ENCODE measurements at regions not wholly inside any gene's neighbourhood (a gene's known extent, or its start where the extent isn't known, plus 50 kb on each side); places are given as distances from the start of the nearest gene placed in this dataset.
"Not testable (repeated sequence)": the region's sequence is repeated elsewhere in the genome, so short reads cannot be mapped to it uniquely, and the experiment has no call there.

- no peak overlapping the region for H3K27ac ChIP-seq (ENCODE audit: low read length)
- H3K4me1 ChIP-seq (ENCODE audit: control insufficient read depth, insufficient read depth, low read length) = no peaks in the 10 kb centered on the region
- DNase-seq = no peak
- H3K27me3 ChIP-seq (ENCODE audit: control insufficient read depth, insufficient read depth, low read length) = no peaks in the 10 kb centered on the region
- no CpG with 5 or more reads among the region's 4 CpGs for WGBS (ENCODE audit: insufficient coverage, low lambda C conversion rate)
- no peak overlapping the region for H3K4me3 ChIP-seq (ENCODE audit: low read length)
- H3K36me3 ChIP-seq (ENCODE audit: control insufficient read depth, insufficient read depth, low read length) = no peaks in the 10 kb centered on the region
- no peaks in the 10 kb centered on the region for H3K9me3 ChIP-seq (ENCODE audit: control insufficient read depth, low read depth, low read length)
Observed at GRCh38 chr2:184041777-184042176, 556.6 kb upstream of the ZNF804A start.

GRCh38 chr2:184047536-184047935 lies 550.8 kb upstream of the ZNF804A start:
- H3K27me3 ChIP-seq (ENCODE audit: control insufficient read depth, insufficient read depth, low read length) = no peaks in the 10 kb centered on the region
- no peak overlapping the region for H3K4me3 ChIP-seq (ENCODE audit: low read length)
- 0% methylated on average over 2 of the region's 3 CpGs for WGBS (ENCODE audit: insufficient coverage, low lambda C conversion rate)
- H3K4me1 ChIP-seq (ENCODE audit: control insufficient read depth, insufficient read depth, low read length) = no peaks in the 10 kb centered on the region
- no peaks in the 10 kb centered on the region for H3K36me3 ChIP-seq (ENCODE audit: control insufficient read depth, insufficient read depth, low read length)
- no peaks in the 10 kb centered on the region for H3K9me3 ChIP-seq (ENCODE audit: control insufficient read depth, low read depth, low read length)
- DNase-seq = no peak
- no peak overlapping the region for H3K27ac ChIP-seq (ENCODE audit: low read length)

- DNase-seq = no peak
- Histone ChIP-seq H3K9me3 (ENCODE audit: control insufficient read depth, low read depth, low read length) (no peaks in the 10 kb centered on the region), H3K36me3 (ENCODE audit: control insufficient read depth, insufficient read depth, low read length) (no peaks in the 10 kb centered on the region), H3K27ac (ENCODE audit: low read length) (no peak overlapping the region), H3K27me3 (ENCODE audit: control insufficient read depth, insufficient read depth, low read length) (no peaks in the 10 kb centered on the region), H3K4me3 (ENCODE audit: low read length) (no peak overlapping the region), H3K4me1 (ENCODE audit: control insufficient read depth, insufficient read depth, low read length) (no peaks in the 10 kb centered on the region)
- no CpG with 5 or more reads among the region's 2 CpGs for WGBS (ENCODE audit: insufficient coverage, low lambda C conversion rate)
Observed at GRCh38 chr2:184049566-184049965, 548.8 kb upstream of the ZNF804A start.

- WGBS (ENCODE audit: insufficient coverage, low lambda C conversion rate) = no CpG with 5 or more reads among the region's 3 CpGs
- H3K27ac ChIP-seq (ENCODE audit: low read length) = no peak overlapping the region
- no peaks in the 10 kb centered on the region for H3K27me3 ChIP-seq (ENCODE audit: control insufficient read depth, insufficient read depth, low read length)
- no peaks in the 10 kb centered on the region for H3K9me3 ChIP-seq (ENCODE audit: control insufficient read depth, low read depth, low read length)
- no peaks in the 10 kb centered on the region for H3K36me3 ChIP-seq (ENCODE audit: control insufficient read depth, insufficient read depth, low read length)
- H3K4me3 ChIP-seq (ENCODE audit: low read length) = no peak overlapping the region
- H3K4me1 ChIP-seq (ENCODE audit: control insufficient read depth, insufficient read depth, low read length) = no peaks in the 10 kb centered on the region
- DNase-seq = peak in 1 of 2 donors; percentile 21
Observed at GRCh38 chr2:184053326-184053725, 545.0 kb upstream of the ZNF804A start.

GRCh38 chr2:184054419-184054818 lies 543.9 kb upstream of the ZNF804A start:
- H3K27ac ChIP-seq (ENCODE audit: low read length); H3K9me3 ChIP-seq (ENCODE audit: control insufficient read depth, low read depth, low read length): not testable (repeated sequence)
- WGBS (ENCODE audit: insufficient coverage, low lambda C conversion rate) = no CpG with 5 or more reads among the region's 1 CpG

GRCh38 chr2:184057910-184058309 lies 540.4 kb upstream of the ZNF804A start:
- Histone ChIP-seq H3K27me3 (ENCODE audit: control insufficient read depth, insufficient read depth, low read length) (no peaks in the 10 kb centered on the region), H3K4me3 (ENCODE audit: low read length) (no peak overlapping the region), H3K9me3 (ENCODE audit: control insufficient read depth, low read depth, low read length) (no peaks in the 10 kb centered on the region), H3K4me1 (ENCODE audit: control insufficient read depth, insufficient read depth, low read length) (no peaks in the 10 kb centered on the region), H3K27ac (ENCODE audit: low read length) (no peak overlapping the region), H3K36me3 (ENCODE audit: control insufficient read depth, insufficient read depth, low read length) (no peaks in the 10 kb centered on the region)
- 50% methylated on average over 1 of the region's 4 CpGs for WGBS (ENCODE audit: insufficient coverage, low lambda C conversion rate)
- no peak for DNase-seq

More at GRCh38 chr2:184054419-184054818, 543.9 kb upstream of the ZNF804A start:
- not testable (repeated sequence) for DNase-seq; H3K27me3 ChIP-seq (ENCODE audit: control insufficient read depth, insufficient read depth, low read length); H3K36me3 ChIP-seq (ENCODE audit: control insufficient read depth, insufficient read depth, low read length); H3K4me1 ChIP-seq (ENCODE audit: control insufficient read depth, insufficient read depth, low read length); H3K4me3 ChIP-seq (ENCODE audit: low read length)

- not testable (repeated sequence) for H3K27me3 ChIP-seq (ENCODE audit: control insufficient read depth, insufficient read depth, low read length); H3K4me3 ChIP-seq (ENCODE audit: low read length); H3K4me1 ChIP-seq (ENCODE audit: control insufficient read depth, insufficient read depth, low read length); H3K27ac ChIP-seq (ENCODE audit: low read length); DNase-seq; H3K9me3 ChIP-seq (ENCODE audit: control insufficient read depth, low read depth, low read length); H3K36me3 ChIP-seq (ENCODE audit: control insufficient read depth, insufficient read depth, low read length)
- WGBS (ENCODE audit: insufficient coverage, low lambda C conversion rate) = no CpG with 5 or more reads among the region's 3 CpGs
Observed at GRCh38 chr2:184060268-184060667, 538.1 kb upstream of the ZNF804A start.

- Histone ChIP-seq H3K4me3 (ENCODE audit: low read length) (no peak overlapping the region), H3K27ac (ENCODE audit: low read length) (no peak overlapping the region), H3K36me3 (ENCODE audit: control insufficient read depth, insufficient read depth, low read length) (no peaks in the 10 kb centered on the region), H3K27me3 (ENCODE audit: control insufficient read depth, insufficient read depth, low read length) (no peaks in the 10 kb centered on the region), H3K9me3 (ENCODE audit: control insufficient read depth, low read depth, low read length) (no peaks in the 10 kb centered on the region), H3K4me1 (ENCODE audit: control insufficient read depth, insufficient read depth, low read length) (no peaks in the 10 kb centered on the region)
- no CpG with 5 or more reads among the region's 3 CpGs for WGBS (ENCODE audit: insufficient coverage, low lambda C conversion rate)
- DNase-seq = no peak
Observed at GRCh38 chr2:184067502-184067901, 530.8 kb upstream of the ZNF804A start.

- WGBS (ENCODE audit: insufficient coverage, low lambda C conversion rate) = 50% methylated on average over 2 of the region's 2 CpGs
- Histone ChIP-seq H3K9me3 (ENCODE audit: control insufficient read depth, low read depth, low read length) (no peaks in the 10 kb centered on the region), H3K4me1 (ENCODE audit: control insufficient read depth, insufficient read depth, low read length) (no peaks in the 10 kb centered on the region), H3K27me3 (ENCODE audit: control insufficient read depth, insufficient read depth, low read length) (no peaks in the 10 kb centered on the region), H3K36me3 (ENCODE audit: control insufficient read depth, insufficient read depth, low read length) (no peaks in the 10 kb centered on the region), H3K4me3 (ENCODE audit: low read length) (no peak overlapping the region), H3K27ac (ENCODE audit: low read length) (no peak overlapping the region)
- no peak for DNase-seq
Observed at GRCh38 chr2:184072470-184072869, 525.9 kb upstream of the ZNF804A start.

GRCh38 chr2:184078496-184078895 lies 519.8 kb upstream of the ZNF804A start:
- no peaks in the 10 kb centered on the region for H3K4me1 ChIP-seq (ENCODE audit: control insufficient read depth, insufficient read depth, low read length)
- DNase-seq = no peak
- H3K36me3 ChIP-seq (ENCODE audit: control insufficient read depth, insufficient read depth, low read length) = no peaks in the 10 kb centered on the region
- H3K9me3 ChIP-seq (ENCODE audit: control insufficient read depth, low read depth, low read length) = no peaks in the 10 kb centered on the region
- H3K27me3 ChIP-seq (ENCODE audit: control insufficient read depth, insufficient read depth, low read length) = no peaks in the 10 kb centered on the region
- WGBS (ENCODE audit: insufficient coverage, low lambda C conversion rate) = no CpG with 5 or more reads among the region's 2 CpGs
- H3K27ac ChIP-seq (ENCODE audit: low read length) = no peak overlapping the region
- H3K4me3 ChIP-seq (ENCODE audit: low read length) = no peak overlapping the region

- no peaks in the 10 kb centered on the region for H3K4me1 ChIP-seq (ENCODE audit: control insufficient read depth, insufficient read depth, low read length)
- H3K27me3 ChIP-seq (ENCODE audit: control insufficient read depth, insufficient read depth, low read length) = no peaks in the 10 kb centered on the region
- 100% methylated on average over 1 of the region's 3 CpGs for WGBS (ENCODE audit: insufficient coverage, low lambda C conversion rate)
- no peaks in the 10 kb centered on the region for H3K36me3 ChIP-seq (ENCODE audit: control insufficient read depth, insufficient read depth, low read length)
- H3K9me3 ChIP-seq (ENCODE audit: control insufficient read depth, low read depth, low read length) = no peaks in the 10 kb centered on the region
- no peak overlapping the region for H3K4me3 ChIP-seq (ENCODE audit: low read length)
- no peak overlapping the region for H3K27ac ChIP-seq (ENCODE audit: low read length)
- no peak for DNase-seq
Observed at GRCh38 chr2:184091456-184091855, 506.9 kb upstream of the ZNF804A start.

Data from large intestine (tissue), 3 donors.